Keratinocyte (primary cell): ENCODE measurements at regions not wholly inside any gene's neighbourhood (a gene's known extent, or its start where the extent isn't known, plus 50 kb on each side); places are given as distances from the start of the nearest gene placed in this dataset.
"Not testable (repeated sequence)": the region's sequence is repeated elsewhere in the genome, so short reads cannot be mapped to it uniquely, and the experiment has no call there.

Experiments
- DNase-seq: peaks from one replicate; pipeline ENCODE4 v3.0.0-alpha.2; 2011; ENCODE audit warnings: low read depth, missing footprints, low spot score
- FAIRE-seq: peaks from 2 replicates; lab custom pipeline; 2011; peaks lifted over from hg19 to GRCh38; lab: Jason Lieb, UNC
- H2AFZ ChIP-seq: 2 replicates; pipeline ENCODE4 v1.6.0; 2012; ENCODE audit warnings: low read length, control low read depth, inconsistent platforms; ENCODE audit not compliant: control insufficient read depth
- H3K27ac ChIP-seq: 2 replicates; pipeline ENCODE4 v1.5.1; 2011; ENCODE audit warnings: low read length; ENCODE audit not compliant: control insufficient read depth, insufficient read depth
- H3K27me3 ChIP-seq: 3 replicates; pipeline ENCODE4 v1.6.0; 2011; ENCODE audit warnings: low read length; ENCODE audit not compliant: control insufficient read depth, insufficient read depth; ENCODE audit errors: extremely low read depth
- H3K36me3 ChIP-seq, 2 experiments: 2 replicates in 1 of 2; 3 replicates in 1 of 2; pipeline ENCODE4 v1.5.1; 2011; ENCODE audit warnings: low read length in 2 of 2, mild to moderate bottlenecking in 1 of 2; ENCODE audit not compliant: control insufficient read depth in 2 of 2, insufficient read depth in 2 of 2; ENCODE audit errors: extremely low read depth in 1 of 2
- H3K4me1 ChIP-seq: 3 replicates; pipeline ENCODE4 v1.5.1; 2011; ENCODE audit warnings: low read length; ENCODE audit not compliant: control insufficient read depth, insufficient read depth; ENCODE audit errors: extremely low read depth
- H3K4me2 ChIP-seq: 3 replicates; pipeline ENCODE4 v1.6.0; 2011; ENCODE audit warnings: low read depth, low read length; ENCODE audit not compliant: control insufficient read depth, insufficient read depth; ENCODE audit errors: extremely low read depth
- H3K4me3 ChIP-seq, 3 experiments: fragments of 200-600 bp in 1 of 3; sonication (generic) in 1 of 3; 2 replicates in 2 of 3; 3 replicates in 1 of 3; pipeline ENCODE4 v1.5.1; 2011 to 2016; ENCODE audit warnings: low read length in 3 of 3, mild to moderate bottlenecking in 3 of 3, control low read depth in 2 of 3, inconsistent platforms in 1 of 3, low read depth in 1 of 3, mixed read lengths in 1 of 3, mixed run types in 1 of 3, moderate library complexity in 1 of 3; ENCODE audit not compliant: control insufficient read depth in 2 of 3, insufficient read depth in 2 of 3; ENCODE audit errors: extremely low read depth in 1 of 3
- H3K79me2 ChIP-seq: 2 replicates; pipeline ENCODE4 v1.6.0; 2012; ENCODE audit warnings: low read length; ENCODE audit not compliant: control insufficient read depth, insufficient read depth
- H3K9ac ChIP-seq: 3 replicates; pipeline ENCODE4 v1.6.0; 2011; ENCODE audit warnings: low read length; ENCODE audit not compliant: control insufficient read depth, insufficient read depth; ENCODE audit errors: extremely low read depth
- H3K9me1 ChIP-seq: 3 replicates; pipeline ENCODE4 v1.6.0; 2011; ENCODE audit warnings: low read length; ENCODE audit not compliant: control insufficient read depth, insufficient read depth; ENCODE audit errors: extremely low read depth
- H3K9me3 ChIP-seq: 2 replicates; pipeline ENCODE4 v1.5.1; 2012; ENCODE audit warnings: low read depth, low read length; ENCODE audit not compliant: control insufficient read depth
- H4K20me1 ChIP-seq: 3 replicates; pipeline ENCODE4 v1.6.0; 2011; ENCODE audit warnings: low read length; ENCODE audit not compliant: control insufficient read depth, insufficient read depth; ENCODE audit errors: extremely low read depth
- EZH2 ChIP-seq: IDR thresholded peaks from one replicate; pipeline ENCODE4 v1.6.1; 2012; ENCODE audit warnings: inconsistent platforms, mild to moderate bottlenecking, low read length, moderate library complexity
- dilution Hi-C: fragments of 300-500 bp; cut with MboI; formaldehyde crosslinking; loops from one replicate; pipeline ENCODE4 v1.7.0; 2020; ENCODE audit warnings: low sequenced_read_pairs; ENCODE audit not compliant: extremely low pct_ligation_motif_present
- TF ChIP-seq, protein P1 (sequence below), 3 experiments: IDR thresholded peaks in 1 of 3; conservative IDR thresholded peaks in 1 of 3; optimal IDR thresholded peaks in 1 of 3; 2 replicates in 2 of 3; 3 replicates in 1 of 3; pipeline versions ENCODE3 to v1.5.1; 2011; ENCODE audit warnings: low read length in 3 of 3, mild to moderate bottlenecking in 3 of 3, moderate library complexity in 2 of 3, control low read depth in 1 of 3, inconsistent platforms in 1 of 3; ENCODE audit not compliant: insufficient read depth in 2 of 3; ENCODE audit errors: extremely low read depth in 1 of 3

DNA sequence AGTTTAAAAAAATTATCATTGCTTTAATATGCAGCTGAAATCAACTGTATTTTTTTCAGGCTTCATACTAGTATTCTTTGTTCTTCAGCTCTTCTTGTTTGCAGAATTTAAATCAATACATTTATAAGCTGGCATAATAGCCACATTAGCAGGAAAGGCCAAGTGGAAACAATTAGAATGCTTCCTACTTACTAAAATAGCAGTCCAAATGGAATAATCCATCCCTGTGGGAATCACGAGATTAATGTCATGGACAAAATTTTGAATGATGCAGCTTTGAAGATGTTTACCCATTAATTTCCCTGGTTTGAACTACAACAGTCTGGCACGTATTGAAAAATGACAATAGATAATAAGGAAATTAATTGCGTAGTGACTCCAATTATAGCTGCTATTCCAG lies 2650.8 kb downstream of the PCDH9 start:
- no peaks in the 10 kb centered on the region for H3K36me3 ChIP-seq
- no peaks in the 10 kb centered on the region for H3K27me3 ChIP-seq
- no peak overlapping the region for H3K4me3 ChIP-seq
- H3K79me2 ChIP-seq, result no peaks in the 10 kb centered on the region
- no peaks in the 10 kb centered on the region for H3K9me3 ChIP-seq
- dilution Hi-C loops, result no loop called here
- no peak for FAIRE-seq
- no peak for DNase-seq
- no peaks in the 10 kb centered on the region for H3K4me1 ChIP-seq
- no peak overlapping the region for H2AFZ ChIP-seq
- no peak overlapping the region for H3K9ac ChIP-seq
- H3K27ac ChIP-seq, result no peak overlapping the region
- no peak overlapping the region for H3K4me2 ChIP-seq
- TF ChIP-seq, protein P1, sequence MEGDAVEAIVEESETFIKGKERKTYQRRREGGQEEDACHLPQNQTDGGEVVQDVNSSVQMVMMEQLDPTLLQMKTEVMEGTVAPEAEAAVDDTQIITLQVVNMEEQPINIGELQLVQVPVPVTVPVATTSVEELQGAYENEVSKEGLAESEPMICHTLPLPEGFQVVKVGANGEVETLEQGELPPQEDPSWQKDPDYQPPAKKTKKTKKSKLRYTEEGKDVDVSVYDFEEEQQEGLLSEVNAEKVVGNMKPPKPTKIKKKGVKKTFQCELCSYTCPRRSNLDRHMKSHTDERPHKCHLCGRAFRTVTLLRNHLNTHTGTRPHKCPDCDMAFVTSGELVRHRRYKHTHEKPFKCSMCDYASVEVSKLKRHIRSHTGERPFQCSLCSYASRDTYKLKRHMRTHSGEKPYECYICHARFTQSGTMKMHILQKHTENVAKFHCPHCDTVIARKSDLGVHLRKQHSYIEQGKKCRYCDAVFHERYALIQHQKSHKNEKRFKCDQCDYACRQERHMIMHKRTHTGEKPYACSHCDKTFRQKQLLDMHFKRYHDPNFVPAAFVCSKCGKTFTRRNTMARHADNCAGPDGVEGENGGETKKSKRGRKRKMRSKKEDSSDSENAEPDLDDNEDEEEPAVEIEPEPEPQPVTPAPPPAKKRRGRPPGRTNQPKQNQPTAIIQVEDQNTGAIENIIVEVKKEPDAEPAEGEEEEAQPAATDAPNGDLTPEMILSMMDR (optimal IDR thresholded peaks at IDR 0.05 in 1 of 3, IDR thresholded peaks at IDR 0.05 in 1 of 3, conservative IDR thresholded peaks at IDR 0.05 in 1 of 3; ENCODE audit: extremely low read depth in 1 of 3, insufficient read depth in 2 of 3, low read length in 3 of 3), result no peak
- no peak for TF ChIP-seq EZH2
- no peaks in the 10 kb centered on the region for H3K9me1 ChIP-seq
- no peaks in the 10 kb centered on the region for H4K20me1 ChIP-seq

DNA sequence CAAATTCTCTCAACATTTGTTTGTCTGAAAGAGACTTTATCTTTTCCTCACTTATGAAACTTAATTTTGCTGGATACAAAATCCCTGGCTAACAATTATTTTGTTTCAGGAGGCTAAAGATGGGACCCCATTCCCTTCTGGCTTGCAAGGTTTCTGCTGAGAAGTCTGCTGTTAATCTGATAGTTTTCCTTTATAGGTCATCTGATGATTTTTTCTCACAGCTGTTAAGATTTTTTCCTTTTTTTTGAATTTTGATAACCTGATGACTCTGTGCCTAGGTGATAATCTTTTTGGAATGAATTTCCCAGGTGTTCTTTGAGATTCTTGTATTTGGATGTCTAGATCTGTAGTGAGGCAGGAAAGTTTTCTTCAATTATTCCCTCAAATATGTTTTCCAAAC lies 2661.4 kb downstream of the PCDH9 start:
- Histone ChIP-seq H4K20me1 (no peaks in the 10 kb centered on the region), H3K4me1 (no peaks in the 10 kb centered on the region), H3K4me3 (no peak overlapping the region), H3K9ac (no peak overlapping the region), H3K27ac (no peak overlapping the region), H3K79me2 (no peaks in the 10 kb centered on the region), H3K4me2 (no peak overlapping the region), H3K27me3 (no peaks in the 10 kb centered on the region), H2AFZ (no peak overlapping the region), H3K9me1 (no peaks in the 10 kb centered on the region), H3K9me3 (no peaks in the 10 kb centered on the region), H3K36me3 (no peaks in the 10 kb centered on the region)
- DNase-seq (no peak), FAIRE-seq (no peak)
- TF ChIP-seq, protein P1 (optimal IDR thresholded peaks at IDR 0.05 in 1 of 3, IDR thresholded peaks at IDR 0.05 in 1 of 3, conservative IDR thresholded peaks at IDR 0.05 in 1 of 3; ENCODE audit: extremely low read depth in 1 of 3, insufficient read depth in 2 of 3, low read length in 3 of 3), result no peak
- TF ChIP-seq EZH2, result no peak
- dilution Hi-C loops, result no loop called here

DNA sequence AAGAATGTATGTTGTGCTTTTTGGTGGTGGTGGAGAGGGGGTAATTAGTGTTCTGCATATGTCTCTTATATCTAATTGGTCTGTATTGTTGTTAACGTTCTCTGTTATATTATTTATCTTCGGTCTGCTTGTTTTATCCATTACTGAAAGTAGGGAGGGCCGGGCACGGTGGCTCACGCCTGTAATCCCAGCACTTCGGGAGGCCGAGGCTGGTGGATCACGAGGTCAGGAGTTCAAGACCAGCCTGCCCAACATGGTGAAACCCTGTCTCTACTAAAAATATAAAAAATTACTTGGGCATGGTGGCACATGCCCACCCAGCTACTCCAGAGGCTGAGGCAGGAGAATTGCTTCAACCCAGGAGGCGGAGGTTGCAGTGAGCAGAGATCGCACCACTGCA lies 2672.1 kb downstream of the PCDH9 start:
- H3K27ac ChIP-seq, FAIRE-seq, H3K9me3 ChIP-seq, H3K36me3 ChIP-seq, H3K4me3 ChIP-seq, H3K4me2 ChIP-seq, H3K9me1 ChIP-seq, DNase-seq, H3K79me2 ChIP-seq, H3K27me3 ChIP-seq, H2AFZ ChIP-seq, H3K9ac ChIP-seq, H3K4me1 ChIP-seq, H4K20me1 ChIP-seq, dilution Hi-C loops: not testable (repeated sequence)
